MM.1S (cell line): ENCODE measurements at regions not wholly inside any gene's neighbourhood (a gene's known extent, or its start where the extent isn't known, plus 50 kb on each side); places are given as distances from the start of the nearest gene placed in this dataset.
A peak's percentile ranks its signal among the peaks of the same experiment; 100 is the strongest.

Experiments
- DNase-seq: peaks from one replicate; pipeline ENCODE4 v3.0.0-alpha.2; 2015
- H2AFZ ChIP-seq: fragments of 300-600 bp; sonication (generic); 2 replicates; pipeline ENCODE4 v1.6.0; 2016; ENCODE audit warnings: antibody characterized with exemption, low read length
- H3F3A ChIP-seq: fragments of 300-600 bp; sonication (generic); 2 replicates; pipeline ENCODE4 v1.6.1; 2016; ENCODE audit warnings: mild to moderate bottlenecking, antibody characterized with exemption, low read length, moderate library complexity, mixed read lengths; ENCODE audit not compliant: insufficient read depth
- H3K27ac ChIP-seq: fragments of 300-600 bp; sonication (generic); 2 replicates; pipeline ENCODE4 v1.5.1; 2016; ENCODE audit warnings: mild to moderate bottlenecking, low read length
- H3K27me3 ChIP-seq: fragments of 300-600 bp; sonication (generic); replicated peaks from 2 replicates; pipeline ENCODE4 v1.6.0; 2016; ENCODE audit warnings: low read length; ENCODE audit not compliant: insufficient read depth
- H3K36me3 ChIP-seq: fragments of 300-600 bp; sonication (generic); replicated peaks from 2 replicates; pipeline ENCODE4 v1.6.1; 2016; ENCODE audit warnings: mild to moderate bottlenecking, low read length, mixed read lengths; ENCODE audit not compliant: insufficient read depth
- H3K4me1 ChIP-seq: fragments of 300-600 bp; sonication (generic); 2 replicates; pipeline ENCODE4 v1.6.1; 2016; ENCODE audit warnings: low read length, mixed read lengths
- H3K4me2 ChIP-seq: fragments of 300-600 bp; sonication (generic); 2 replicates; pipeline ENCODE4 v1.6.0; 2016; ENCODE audit warnings: low read depth, low read length
- H3K4me3 ChIP-seq: fragments of 300-600 bp; sonication (generic); 2 replicates; pipeline ENCODE4 v1.5.1; 2016; ENCODE audit warnings: low read length, mixed read lengths
- H3K79me2 ChIP-seq: fragments of 300-600 bp; sonication (generic); 2 replicates; pipeline ENCODE4 v1.6.1; 2016; ENCODE audit warnings: mixed run types, low read length, mixed read lengths
- H3K9ac ChIP-seq: fragments of 300-600 bp; sonication (generic); 2 replicates; pipeline ENCODE4 v1.6.1; 2016; ENCODE audit warnings: low read length, mixed read lengths
- H3K9me2 ChIP-seq: fragments of 300-600 bp; sonication (generic); replicated peaks from 2 replicates; pipeline ENCODE4 v1.6.1; 2016; ENCODE audit warnings: mild to moderate bottlenecking, low read length, mixed read lengths; ENCODE audit not compliant: insufficient read depth
- H3K9me3 ChIP-seq: fragments of 300-600 bp; sonication (generic); replicated peaks from 2 replicates; pipeline ENCODE4 v1.6.1; 2016; ENCODE audit warnings: mild to moderate bottlenecking, low read length, mixed read lengths; ENCODE audit not compliant: insufficient read depth
- H4K20me1 ChIP-seq: fragments of 300-600 bp; sonication (generic); 2 replicates; pipeline ENCODE4 v1.6.1; 2016; ENCODE audit warnings: mild to moderate bottlenecking, low read length, moderate library complexity, mixed read lengths; ENCODE audit not compliant: insufficient read depth
- CTCF ChIP-seq: fragments of 300-600 bp; sonication (generic); IDR thresholded peaks from 2 replicates; pipeline ENCODE4 v1.5.1; 2016; ENCODE audit warnings: antibody characterized with exemption, low read length, mixed read lengths
- EZH2 ChIP-seq: fragments of 300-600 bp; sonication (generic); optimal IDR thresholded peaks from 2 replicates; pipeline ENCODE3; 2017; ENCODE audit warnings: low read depth, mild to moderate bottlenecking, antibody characterized with exemption, low read length, mixed read lengths
- EZH2phosphoT487 ChIP-seq: fragments of 300-600 bp; sonication (generic); IDR thresholded peaks from 2 replicates; pipeline ENCODE4 v1.6.1; 2018; ENCODE audit warnings: antibody characterized with exemption, low read length

GRCh38 chr7:142381727-142382390 is 124.0 kb upstream of the PRSS58 start:
- TF ChIP-seq CTCF (no peak), EZH2phosphoT487 (no peak), EZH2 (no peak)
- no peaks in the 10 kb centered on the region for H3K27me3 ChIP-seq
- H3K9me2 ChIP-seq: no peaks in the 10 kb centered on the region
- no peak overlapping the region for H3K9ac ChIP-seq
- H3K4me2 ChIP-seq: peak overlapping the region; percentile 64
- no peaks in the 10 kb centered on the region for H3K36me3 ChIP-seq
- no peaks in the 10 kb centered on the region for H3K79me2 ChIP-seq
- H3F3A ChIP-seq: peaks cover 11% of the 10 kb centered on the region
- no peak overlapping the region for H3K4me3 ChIP-seq
- peak overlapping the region; percentile 45; the same call in 1 of the 2 replicates for H3K27ac ChIP-seq
- peak overlapping the region; percentile 71 for H2AFZ ChIP-seq
- peaks cover 20% of the 10 kb centered on the region for H3K4me1 ChIP-seq
- no peaks in the 10 kb centered on the region for H3K9me3 ChIP-seq
- DNase-seq: peak; percentile 82
- no peaks in the 10 kb centered on the region for H4K20me1 ChIP-seq

- no peaks in the 10 kb centered on the region for H3K9me3 ChIP-seq
- peaks cover 11% of the 10 kb centered on the region for H3F3A ChIP-seq
- H3K4me2 ChIP-seq: no peak overlapping the region
- H4K20me1 ChIP-seq: no peaks in the 10 kb centered on the region
- no peak overlapping the region for H2AFZ ChIP-seq
- no peak for TF ChIP-seq EZH2phosphoT487
- no peak for TF ChIP-seq EZH2
- TF ChIP-seq CTCF: no peak
- no peaks in the 10 kb centered on the region for H3K36me3 ChIP-seq
- H3K4me1 ChIP-seq: peaks cover 17% of the 10 kb centered on the region
- H3K27ac ChIP-seq: no peak overlapping the region
- H3K9ac ChIP-seq: no peak overlapping the region
- no peaks in the 10 kb centered on the region for H3K27me3 ChIP-seq
- no peak overlapping the region for H3K4me3 ChIP-seq
- no peaks in the 10 kb centered on the region for H3K79me2 ChIP-seq
- no peaks in the 10 kb centered on the region for H3K9me2 ChIP-seq
- no peak for DNase-seq
Observed at GRCh38 chr7:142380069-142380468, 122.2 kb upstream of the PRSS58 start.

GRCh38 chr7:142379201-142379885 is 121.5 kb upstream of the PRSS58 start:
- Histone ChIP-seq H3K79me2 (no peaks in the 10 kb centered on the region), H3K9ac (no peak overlapping the region), H3K4me1 (peaks cover 16% of the 10 kb centered on the region), H3K4me2 (no peak overlapping the region), H3F3A (peaks cover 11% of the 10 kb centered on the region), H4K20me1 (no peaks in the 10 kb centered on the region), H3K9me2 (no peaks in the 10 kb centered on the region), H3K9me3 (no peaks in the 10 kb centered on the region), H3K4me3 (no peak overlapping the region), H3K27me3 (no peaks in the 10 kb centered on the region), H3K36me3 (no peaks in the 10 kb centered on the region), H3K27ac (no peak overlapping the region), H2AFZ (no peak overlapping the region)
- TF ChIP-seq EZH2phosphoT487 (no peak), CTCF (no peak)
- DNase-seq: no peak
